ENCODE measurements at regions not wholly inside any gene's neighbourhood (a gene's known extent, or its start where the extent isn't known, plus 50 kb on each side); places are given as distances from the start of the nearest gene placed in this dataset.

DNA sequence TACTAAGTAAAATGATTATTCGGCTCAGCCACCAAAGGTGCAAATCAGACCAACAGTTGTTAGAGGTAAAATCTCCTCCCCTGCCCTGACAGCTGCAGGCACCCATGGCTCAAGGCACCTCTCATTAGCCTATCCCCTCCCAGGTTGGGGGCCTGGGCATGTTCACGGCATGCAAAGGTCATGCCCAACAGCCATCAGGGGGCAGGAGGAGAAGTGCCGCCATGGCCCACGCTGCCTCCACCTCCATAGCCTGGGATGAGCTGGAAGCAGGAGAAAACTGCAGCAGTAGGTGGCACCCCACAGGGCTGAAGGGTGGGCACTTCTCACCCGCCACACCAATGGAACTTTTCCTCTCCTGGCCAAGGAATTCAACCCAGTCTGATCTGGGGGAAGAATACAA is 146.4 kb upstream of the COX10 start:
- TF ChIP-seq SUZ12 (IDR thresholded peaks at IDR 0.05) (no peak), ZNF384 (IDR thresholded peaks at IDR 0.05) (no peak), BHLHE40 (IDR thresholded peaks at IDR 0.05; ENCODE audit: borderline replicate concordance) (no peak), FOXA1 (IDR thresholded peaks at IDR 0.05) (no peak), CTBP1 (IDR thresholded peaks at IDR 0.05; ENCODE audit: borderline replicate concordance) (no peak), HDGF (IDR thresholded peaks at IDR 0.05; ENCODE audit: borderline replicate concordance) (no peak), FOXM1 (IDR thresholded peaks at IDR 0.05; ENCODE audit: borderline replicate concordance) (no peak), SP1 (IDR thresholded peaks at IDR 0.05) (no peak), FOXK2 (IDR thresholded peaks at IDR 0.05) (no peak), TARDBP (IDR thresholded peaks at IDR 0.05) (no peak), L3MBTL2 (conservative IDR thresholded peaks at IDR 0.05) (no peak), NFRKB (IDR thresholded peaks at IDR 0.05) (no peak), ELF4 (IDR thresholded peaks at IDR 0.05) (no peak), LEF1 (IDR thresholded peaks at IDR 0.05; ENCODE audit: borderline replicate concordance) (no peak)
